ENCODE measurements at regions not wholly inside any gene's neighbourhood (a gene's known extent, or its start where the extent isn't known, plus 50 kb on each side); places are given as distances from the start of the nearest gene placed in this dataset.

DNA sequence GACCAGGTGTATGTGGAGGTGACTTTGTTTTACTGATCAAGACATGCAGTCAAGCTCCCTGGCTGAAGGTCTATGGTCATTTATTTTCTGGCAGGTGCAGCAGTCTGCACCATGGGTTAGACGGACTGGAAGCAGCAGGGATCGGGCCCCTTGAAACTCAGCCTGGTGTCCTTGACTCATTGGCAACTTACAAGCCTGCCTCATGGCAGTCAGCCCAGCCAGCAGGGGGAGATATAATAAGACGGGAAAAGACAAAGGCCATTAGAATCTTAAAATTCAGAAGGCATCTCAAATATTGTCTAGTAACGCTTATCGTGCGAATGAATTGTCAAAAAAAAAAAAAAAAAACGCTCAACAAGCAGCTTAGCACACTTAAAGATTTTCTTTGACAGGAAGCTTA, 308.2 kb downstream of the EN1 start:
- Mint-ChIP-seq H3K4me3 (no peak overlapping the region), H3K27ac (no peak overlapping the region), H3K36me3 (peaks cover 3% of the 10 kb centered on the region), H3K9me3 (peaks cover 8% of the 10 kb centered on the region), H3K27me3 (ENCODE audit: low read depth) (peaks cover 7% of the 10 kb centered on the region), H3K4me1 (no peaks in the 10 kb centered on the region)
- no peak for DNase-seq (ENCODE audit: low spot score in 2 of 2, unreplicated experiment in 2 of 2)
- TF ChIP-seq, protein P1, sequence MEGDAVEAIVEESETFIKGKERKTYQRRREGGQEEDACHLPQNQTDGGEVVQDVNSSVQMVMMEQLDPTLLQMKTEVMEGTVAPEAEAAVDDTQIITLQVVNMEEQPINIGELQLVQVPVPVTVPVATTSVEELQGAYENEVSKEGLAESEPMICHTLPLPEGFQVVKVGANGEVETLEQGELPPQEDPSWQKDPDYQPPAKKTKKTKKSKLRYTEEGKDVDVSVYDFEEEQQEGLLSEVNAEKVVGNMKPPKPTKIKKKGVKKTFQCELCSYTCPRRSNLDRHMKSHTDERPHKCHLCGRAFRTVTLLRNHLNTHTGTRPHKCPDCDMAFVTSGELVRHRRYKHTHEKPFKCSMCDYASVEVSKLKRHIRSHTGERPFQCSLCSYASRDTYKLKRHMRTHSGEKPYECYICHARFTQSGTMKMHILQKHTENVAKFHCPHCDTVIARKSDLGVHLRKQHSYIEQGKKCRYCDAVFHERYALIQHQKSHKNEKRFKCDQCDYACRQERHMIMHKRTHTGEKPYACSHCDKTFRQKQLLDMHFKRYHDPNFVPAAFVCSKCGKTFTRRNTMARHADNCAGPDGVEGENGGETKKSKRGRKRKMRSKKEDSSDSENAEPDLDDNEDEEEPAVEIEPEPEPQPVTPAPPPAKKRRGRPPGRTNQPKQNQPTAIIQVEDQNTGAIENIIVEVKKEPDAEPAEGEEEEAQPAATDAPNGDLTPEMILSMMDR (IDR thresholded peaks at IDR 0.05; ENCODE audit: unreplicated experiment): no peak

DNA sequence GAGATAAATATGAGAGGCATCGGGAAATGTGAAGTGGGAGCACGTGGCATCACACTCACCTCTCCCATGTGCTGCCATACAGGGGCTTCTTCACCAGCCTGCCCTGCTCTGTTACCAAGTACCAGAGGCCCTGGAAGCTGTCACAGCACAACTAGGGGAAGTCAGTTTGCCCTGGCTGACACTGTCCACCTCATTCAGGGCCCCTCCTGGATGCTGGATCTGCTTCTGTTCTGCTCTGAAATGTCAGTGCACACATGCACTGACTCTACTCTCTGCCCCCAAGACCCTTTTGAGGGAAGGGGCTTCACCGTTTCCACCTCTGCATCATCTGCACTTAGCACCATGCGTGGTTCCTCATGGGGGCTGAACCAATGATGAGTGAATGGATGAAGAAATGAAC, 311.1 kb downstream of the EN1 start:
- TF ChIP-seq, protein P1 (IDR thresholded peaks at IDR 0.05; ENCODE audit: unreplicated experiment): no peak
- DNase-seq (ENCODE audit: low spot score in 2 of 2, unreplicated experiment in 2 of 2): no peak
- Mint-ChIP-seq H3K27me3 (ENCODE audit: low read depth) (peaks cover 7% of the 10 kb centered on the region), H3K9me3 (peaks cover 5% of the 10 kb centered on the region), H3K4me3 (no peak overlapping the region), H3K4me1 (no peaks in the 10 kb centered on the region), H3K27ac (no peak overlapping the region), H3K36me3 (no peaks in the 10 kb centered on the region)

DNA sequence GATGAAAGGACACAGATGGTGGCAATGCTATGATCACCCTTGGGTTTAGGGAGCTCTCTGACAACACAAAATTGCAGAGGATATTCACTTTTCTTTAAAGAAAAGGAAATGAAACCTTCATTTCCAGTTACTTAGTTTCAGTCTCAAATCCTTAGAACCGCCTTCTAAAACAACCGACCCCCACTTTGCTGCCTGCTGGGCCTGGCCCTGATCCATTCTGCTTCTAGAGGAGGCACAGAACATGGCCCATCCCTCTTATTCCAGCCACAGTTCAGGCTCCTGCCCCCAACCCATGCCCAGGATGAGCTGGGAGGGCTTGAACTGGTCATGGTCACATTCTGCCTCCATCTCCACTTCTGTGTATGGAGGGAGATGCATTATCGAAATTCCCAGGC, 311.6 kb downstream of the EN1 start:
- peaks cover 7% of the 10 kb centered on the region for H3K27me3 Mint-ChIP-seq (ENCODE audit: low read depth)
- no peak for DNase-seq (ENCODE audit: low spot score in 2 of 2, unreplicated experiment in 2 of 2)
- TF ChIP-seq, protein P1 (IDR thresholded peaks at IDR 0.05; ENCODE audit: unreplicated experiment): no peak
- no peak overlapping the region for H3K4me3 Mint-ChIP-seq
- H3K9me3 Mint-ChIP-seq: peaks cover 5% of the 10 kb centered on the region
- H3K4me1 Mint-ChIP-seq: no peaks in the 10 kb centered on the region
- no peak overlapping the region for H3K27ac Mint-ChIP-seq
- H3K36me3 Mint-ChIP-seq: no peaks in the 10 kb centered on the region

DNA sequence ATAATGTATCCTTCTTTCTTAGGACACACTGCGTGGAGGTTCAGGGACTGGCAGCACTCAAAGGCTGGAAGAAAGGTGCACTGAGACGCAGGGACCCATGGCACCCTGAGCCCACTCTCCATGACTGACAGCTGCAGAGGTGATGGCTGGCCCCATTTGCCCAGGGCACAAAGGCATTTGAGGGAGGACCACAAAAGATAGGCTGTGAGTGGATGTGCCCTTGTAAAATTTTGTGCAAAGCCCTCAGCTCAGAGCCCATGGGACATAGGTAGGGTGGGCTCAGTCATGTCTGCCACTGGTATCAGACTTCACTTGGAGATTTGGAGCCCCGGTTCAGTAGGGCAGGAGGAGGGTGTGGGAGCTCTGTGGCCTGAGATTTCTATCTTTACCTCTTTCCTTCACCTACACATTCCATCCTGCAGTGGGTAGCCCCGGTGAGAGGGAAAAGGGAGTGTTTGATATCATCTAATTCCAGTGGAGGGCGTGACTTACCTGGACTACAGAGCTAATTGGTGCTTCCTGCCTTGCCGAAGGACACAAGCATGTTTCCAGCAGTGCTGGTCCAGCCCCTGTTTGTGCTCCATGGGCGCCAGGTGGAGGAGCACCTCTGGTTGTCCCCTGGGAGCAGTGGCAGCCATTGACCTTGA, 312.2 kb downstream of the EN1 start:
- DNase-seq (ENCODE audit: low spot score in 2 of 2, unreplicated experiment in 2 of 2): no peak
- Mint-ChIP-seq H3K27me3 (ENCODE audit: low read depth) (peaks cover 6% of the 10 kb centered on the region), H3K4me1 (no peaks in the 10 kb centered on the region), H3K4me3 (no peak overlapping the region), H3K36me3 (no peaks in the 10 kb centered on the region), H3K27ac (no peak overlapping the region), H3K9me3 (peaks cover 5% of the 10 kb centered on the region)
- TF ChIP-seq, protein P1 (IDR thresholded peaks at IDR 0.05; ENCODE audit: unreplicated experiment): no peak

DNA sequence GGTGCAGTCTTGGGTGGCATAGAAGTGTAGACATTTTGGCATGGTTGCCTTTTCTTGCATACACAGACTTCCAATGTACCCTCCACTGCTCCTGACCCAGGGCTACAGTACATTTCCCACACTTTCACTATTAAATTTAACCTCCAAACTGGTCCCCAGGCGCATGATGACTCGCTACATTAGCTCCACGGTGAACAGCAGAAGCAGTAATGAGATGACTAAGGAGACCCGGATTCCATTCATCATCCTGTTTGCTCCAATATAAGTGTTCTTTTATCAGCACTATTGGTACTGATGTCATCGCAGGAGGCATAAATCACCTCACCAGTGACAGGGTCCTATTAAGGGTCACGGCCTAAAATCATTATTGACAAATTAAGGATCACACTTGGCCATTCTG, 316.5 kb downstream of the EN1 start:
- Mint-ChIP-seq H3K9me3 (peaks cover 5% of the 10 kb centered on the region), H3K36me3 (no peaks in the 10 kb centered on the region), H3K4me1 (peaks cover 2% of the 10 kb centered on the region), H3K27ac (no peak overlapping the region), H3K27me3 (ENCODE audit: low read depth) (peaks cover 25% of the 10 kb centered on the region), H3K4me3 (no peak overlapping the region)
- TF ChIP-seq, protein P1 (IDR thresholded peaks at IDR 0.05; ENCODE audit: unreplicated experiment): no peak
- no peak for DNase-seq (ENCODE audit: low spot score in 2 of 2, unreplicated experiment in 2 of 2)

Data from mesothelial cell of epicardium (in vitro differentiated cells).